HG03139 (cell line): ENCODE measurements at regions not wholly inside any gene's neighbourhood (a gene's known extent, or its start where the extent isn't known, plus 50 kb on each side); places are given as distances from the start of the nearest gene placed in this dataset.

ENCODE experiments used
- ATAC-seq: cut with Tn5 transposase; IDR thresholded peaks from one replicate; pipeline ENCODE4 v1.9.1; 2021; ENCODE audit not compliant: unreplicated experiment

GRCh38 chr5:7955476-7955875 is 86.5 kb downstream of the MTRR start:
- no peak for ATAC-seq

DNA sequence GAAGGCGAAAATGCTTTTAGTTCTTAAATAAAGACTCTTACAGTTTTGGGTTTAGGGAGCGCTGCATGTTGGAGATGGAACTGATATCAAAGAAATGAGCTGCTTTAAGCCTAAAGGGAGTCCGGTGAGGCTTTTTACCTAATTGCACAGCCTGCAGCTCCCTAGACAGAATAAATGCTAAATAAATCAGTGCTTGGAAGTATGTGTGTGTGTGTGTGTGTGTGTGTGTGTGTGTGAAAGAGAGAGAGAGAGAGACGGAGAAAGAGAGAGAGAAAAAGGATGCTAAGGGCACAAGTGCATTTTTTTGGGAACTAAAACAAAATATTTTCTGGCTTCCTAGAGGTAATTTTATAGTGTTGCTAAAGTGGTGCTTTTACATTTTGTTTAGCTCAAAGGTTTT is 88.4 kb downstream of the MTRR start:
- ATAC-seq = no peak

GRCh38 chr5:7960142-7960541 is 91.2 kb downstream of the MTRR start:
- ATAC-seq = no peak

DNA sequence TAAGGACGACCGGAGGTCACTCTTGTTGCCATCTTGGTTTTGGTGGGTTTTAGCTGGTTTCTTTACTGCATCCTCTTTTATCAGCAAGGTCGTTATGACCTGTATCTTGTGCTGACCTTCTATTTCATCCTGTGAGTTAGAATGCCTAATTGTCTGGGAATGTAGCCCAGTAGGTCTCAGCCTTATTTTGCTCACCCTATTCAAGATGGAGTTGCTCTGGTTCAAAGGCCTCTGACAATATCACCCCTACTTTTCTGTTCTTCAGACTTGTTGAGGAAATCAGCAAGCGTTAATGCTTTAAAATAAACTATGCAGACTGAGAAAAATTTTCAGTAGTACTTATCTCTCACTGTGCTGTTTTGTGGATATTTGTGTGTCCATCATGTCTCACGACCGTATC is 92.6 kb downstream of the MTRR start:
- ATAC-seq = no peak

DNA sequence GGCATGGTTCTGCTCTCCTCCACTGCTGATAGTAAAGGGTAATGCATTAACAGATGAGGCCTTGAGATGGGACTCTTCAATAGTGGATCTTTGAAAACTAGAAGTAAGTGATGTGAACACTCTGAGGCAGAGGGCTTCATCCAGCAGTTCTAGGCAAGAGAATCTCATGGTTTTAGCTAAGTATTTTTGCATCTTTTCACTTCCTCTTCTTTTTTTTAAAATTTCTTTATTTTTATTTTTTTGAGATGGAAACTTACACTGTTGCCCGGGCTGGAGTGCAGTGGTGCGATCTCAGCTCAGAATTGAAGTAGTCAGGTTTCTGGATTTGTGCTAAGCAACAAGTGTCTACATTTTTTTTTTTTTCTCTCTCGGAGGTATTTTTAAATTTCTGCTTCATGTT is 101.9 kb downstream of the MTRR start:
- peak; percentile 51 for ATAC-seq

DNA sequence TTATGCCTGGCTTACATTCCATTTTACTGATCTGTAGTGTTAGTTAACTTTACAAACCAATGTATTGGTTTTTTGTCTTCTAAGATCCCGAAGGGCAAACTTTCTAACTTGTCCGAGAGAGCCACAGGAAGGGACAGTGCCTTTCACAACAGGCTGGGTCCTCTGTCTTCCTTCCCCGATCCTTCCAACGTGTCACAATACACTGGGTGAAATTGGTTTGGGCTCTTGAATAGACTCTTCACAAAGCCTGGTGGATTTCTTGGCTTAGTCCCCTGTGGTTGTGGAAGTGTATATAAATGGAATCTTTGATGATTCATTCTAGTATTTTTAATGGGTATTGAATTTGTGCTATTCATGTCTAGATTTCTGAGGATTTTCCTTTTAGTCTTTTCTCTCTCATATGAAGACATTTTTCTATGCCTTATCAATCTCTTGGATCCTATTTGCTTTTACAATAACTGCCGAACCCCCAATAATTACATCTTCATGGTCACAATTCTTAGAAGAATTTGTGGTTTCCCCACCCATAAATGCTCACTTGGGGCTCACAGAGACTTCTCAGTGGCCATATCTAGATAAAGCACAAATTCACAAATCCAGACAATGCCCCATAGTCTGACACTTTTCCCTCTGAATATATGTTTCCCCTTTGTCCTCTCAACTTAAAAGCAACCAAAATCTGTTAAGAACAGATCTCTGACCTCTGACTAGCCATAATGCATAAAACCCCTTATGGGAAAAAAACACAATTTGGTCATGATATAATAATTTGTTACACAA is 107.7 kb downstream of the MTRR start:
- no peak for ATAC-seq

GRCh38 chr5:7978114-7978513 is 109.2 kb downstream of the MTRR start:
- ATAC-seq = no peak

GRCh38 chr5:7978991-7979390 is 110.0 kb downstream of the MTRR start:
- no peak for ATAC-seq

- no peak for ATAC-seq
Measured at GRCh38 chr5:7980881-7981280, 111.9 kb downstream of the MTRR start.

GRCh38 chr5:7983433-7983832 is 114.5 kb downstream of the MTRR start:
- no peak for ATAC-seq

GRCh38 chr5:7991125-7991821 is 122.3 kb downstream of the MTRR start:
- ATAC-seq = no peak

GRCh38 chr5:7995688-7996294 is 126.8 kb downstream of the MTRR start:
- ATAC-seq = no peak

GRCh38 chr5:8005416-8005815 is 136.5 kb downstream of the MTRR start:
- ATAC-seq = no peak

GRCh38 chr5:8012131-8012977 is 143.4 kb downstream of the MTRR start:
- no peak for ATAC-seq

DNA sequence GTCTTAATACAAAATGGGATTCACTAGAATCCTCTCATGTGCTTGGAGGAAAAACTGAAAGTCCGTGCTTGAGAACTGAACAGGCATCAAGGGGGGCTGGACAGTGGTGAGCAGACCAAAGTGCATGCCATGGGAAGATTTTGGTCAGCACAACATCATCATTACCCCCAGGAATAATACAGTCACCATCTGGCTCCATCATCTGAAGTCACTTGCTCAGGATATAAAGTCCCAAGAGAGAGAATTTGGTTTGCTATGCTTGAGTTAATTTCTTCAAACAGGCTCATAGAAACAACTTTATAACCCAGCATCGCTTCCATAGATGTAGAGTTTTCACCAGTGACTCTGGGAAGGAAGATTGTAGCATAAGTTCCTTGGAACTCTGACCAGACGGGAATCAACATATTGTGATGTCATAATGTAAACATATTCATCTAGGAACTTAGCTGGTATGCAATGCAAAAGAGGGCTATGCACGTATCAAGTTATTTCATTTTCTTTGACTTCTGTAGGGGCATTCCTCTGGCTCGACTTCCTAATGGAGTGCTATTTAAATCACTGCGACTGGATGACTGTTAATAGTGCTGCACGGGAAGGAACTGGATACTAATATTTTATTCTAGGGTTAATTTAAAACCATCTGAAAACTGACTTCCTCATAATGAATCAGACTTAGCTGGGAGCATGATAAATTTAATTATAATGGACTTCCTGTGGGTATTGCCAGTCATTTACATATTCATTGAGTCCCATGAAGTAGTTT is 145.2 kb downstream of the MTRR start:
- no peak for ATAC-seq

DNA sequence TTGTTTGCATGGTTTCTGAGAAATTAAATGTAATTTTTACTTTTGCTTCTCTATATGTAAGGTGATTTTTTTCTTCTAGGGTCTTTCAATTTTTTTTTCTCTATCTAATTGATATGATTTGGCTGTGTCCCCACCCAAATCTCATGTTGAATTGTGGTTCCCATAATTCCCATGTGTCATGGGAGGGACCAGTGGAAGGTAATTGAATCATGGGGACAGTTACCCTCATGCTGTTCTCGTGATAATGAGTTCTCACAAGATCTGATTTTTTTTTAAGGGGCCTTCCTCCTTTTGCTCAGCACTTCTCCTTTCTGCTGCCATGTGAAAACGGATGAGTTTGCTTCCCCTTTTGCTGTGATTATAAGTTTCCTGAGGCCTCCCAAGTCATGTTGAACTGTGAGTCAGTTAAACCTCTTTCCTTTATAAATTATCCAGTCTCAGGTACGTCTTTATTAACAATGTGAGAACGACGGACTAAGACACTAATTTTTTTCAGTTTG is 150.8 kb downstream of the MTRR start:
- no peak for ATAC-seq

- no peak for ATAC-seq
Measured at GRCh38 chr5:8020861-8021514, 152.0 kb downstream of the MTRR start.

- ATAC-seq = no peak
Measured at GRCh38 chr5:8028243-8028642, 159.3 kb downstream of the MTRR start.

DNA sequence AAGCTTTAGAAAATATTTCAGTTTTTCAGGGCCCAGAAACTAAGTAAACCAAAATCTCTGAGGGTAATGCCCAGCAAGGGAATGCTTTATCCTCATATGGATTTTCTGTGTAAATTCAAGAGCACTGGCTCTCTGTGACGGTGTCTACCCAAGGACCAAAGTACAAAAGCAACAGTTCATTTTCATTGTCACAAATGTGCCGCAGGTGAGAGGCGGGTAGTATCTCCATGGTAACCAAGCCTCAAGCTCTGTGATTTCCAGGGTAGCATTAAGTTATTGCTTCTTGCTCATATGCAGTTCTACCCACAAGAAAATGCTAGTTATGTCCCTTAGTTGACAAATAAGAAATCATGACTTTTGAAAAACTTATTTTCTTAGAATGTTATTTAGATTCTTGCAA is 164.3 kb downstream of the MTRR start:
- ATAC-seq = no peak

DNA sequence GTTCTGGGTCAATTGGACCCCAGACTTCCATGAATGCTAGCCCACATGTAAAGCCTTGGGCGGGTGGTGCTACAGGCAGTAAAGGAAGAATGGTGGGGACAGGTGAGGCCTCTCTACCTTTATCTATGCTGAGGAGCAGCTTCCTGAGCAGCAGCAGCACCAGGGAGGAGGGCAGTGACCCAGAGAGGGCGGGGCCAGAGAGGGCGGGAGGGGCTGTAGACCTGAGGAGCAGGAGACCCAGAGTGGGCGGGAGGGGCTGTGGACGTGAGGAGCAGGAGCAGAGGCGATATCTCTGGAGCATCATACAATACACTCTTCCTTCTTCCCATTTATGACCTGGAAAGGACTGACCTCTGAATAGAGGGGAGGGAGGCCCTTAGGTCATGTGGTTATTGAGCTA is 165.9 kb downstream of the MTRR start:
- no peak for ATAC-seq
